GM13976 (cell line): ENCODE measurements at regions not wholly inside any gene's neighbourhood (a gene's known extent, or its start where the extent isn't known, plus 50 kb on each side); places are given as distances from the start of the nearest gene placed in this dataset.

Source experiments
- DNase-seq: peaks from one replicate; pipeline ENCODE4 v3.0.0; 2012; ENCODE audit warnings: low spot score
- CTCF ChIP-seq: IDR thresholded peaks from 2 replicates; pipeline ENCODE4 v1.5.1; 2012; ENCODE audit warnings: borderline replicate concordance, mild to moderate bottlenecking; ENCODE audit not compliant: insufficient read depth; ENCODE audit errors: extremely low read depth, missing control alignments, control extremely low read depth
- in situ Hi-C: fragments of 300-500 bp; cut with MboI; formaldehyde crosslinking; loops from one replicate; pipeline ENCODE4 v1.12.0; 2022; ENCODE audit warnings: low sequenced_read_pairs, mixed read lengths, inconsistent platforms; ENCODE audit not compliant: unreplicated experiment

- DNase-seq: no peak
- in situ Hi-C loops: no loop called here
- TF ChIP-seq CTCF: no peak
Observed at GRCh38 chrX:34576864-34577263, 80.2 kb downstream of the TMEM47 start.

GRCh38 chrX:34565981-34566380, 91.1 kb downstream of the TMEM47 start:
- no peak for TF ChIP-seq CTCF
- DNase-seq: no peak
- in situ Hi-C loops: no loop called here

GRCh38 chrX:34563804-34564203, 93.3 kb downstream of the TMEM47 start:
- no peak for TF ChIP-seq CTCF
- no peak for DNase-seq
- in situ Hi-C loops: no loop called here

- in situ Hi-C loops: no loop called here
- no peak for TF ChIP-seq CTCF
- DNase-seq: no peak
Observed at GRCh38 chrX:34563061-34563460, 94.0 kb downstream of the TMEM47 start.

GRCh38 chrX:34562006-34562405, 95.1 kb downstream of the TMEM47 start:
- no peak for DNase-seq
- TF ChIP-seq CTCF: no peak
- in situ Hi-C loops: no loop called here

GRCh38 chrX:34560180-34560579, 96.9 kb downstream of the TMEM47 start:
- DNase-seq: no peak
- TF ChIP-seq CTCF: no peak
- in situ Hi-C loops: no loop called here

DNA sequence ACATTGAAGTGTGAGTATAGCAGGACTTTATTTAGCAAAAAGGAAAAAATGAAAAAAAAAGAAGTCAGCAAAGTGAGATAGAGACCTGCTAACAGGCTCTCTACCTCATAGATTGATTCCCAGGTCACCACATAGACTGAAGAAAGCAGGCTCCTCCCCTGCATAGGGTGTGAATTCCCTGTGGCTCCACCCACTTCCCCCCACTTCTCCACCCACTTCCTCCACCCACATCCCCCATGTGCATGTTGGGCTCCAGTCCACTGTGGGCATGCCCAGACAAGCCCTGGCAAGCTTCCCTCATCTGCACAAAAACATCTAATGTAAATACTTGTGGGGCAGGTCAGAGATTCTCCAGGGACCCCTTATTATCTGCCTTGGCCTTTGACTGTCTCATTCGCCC, 97.8 kb downstream of the TMEM47 start:
- in situ Hi-C loops: no loop called here
- DNase-seq: no peak
- no peak for TF ChIP-seq CTCF
